HG03575 (cell line): ENCODE measurements at regions not wholly inside any gene's neighbourhood (a gene's known extent, or its start where the extent isn't known, plus 50 kb on each side); places are given as distances from the start of the nearest gene placed in this dataset.

Source experiments
- ATAC-seq: cut with Tn5 transposase; IDR thresholded peaks from one replicate; pipeline ENCODE4 v1.9.1; 2021; ENCODE audit not compliant: unreplicated experiment, insufficient number of reproducible peaks, low FRiP score; ENCODE audit errors: extremely low read depth

DNA sequence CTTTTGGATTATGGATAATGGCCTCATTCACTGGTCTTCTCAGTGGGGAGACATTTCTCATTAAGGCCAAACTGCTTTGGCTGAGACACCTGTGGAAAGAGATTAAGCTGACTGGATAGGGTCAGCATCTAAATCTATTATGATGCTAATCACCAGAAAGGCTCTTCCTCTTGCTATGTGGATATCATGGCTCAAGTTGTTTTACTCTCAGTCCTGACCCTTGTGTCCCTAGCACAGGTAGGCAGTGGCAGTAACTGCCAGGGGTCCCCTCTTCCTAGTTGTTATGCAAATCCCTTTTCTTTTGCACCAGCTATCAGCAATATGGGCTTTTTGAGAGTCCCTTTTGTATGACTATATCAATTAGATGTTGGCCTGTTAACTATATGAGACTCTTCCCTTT is 335.7 kb upstream of the PLET1 start:
- no peak for ATAC-seq

DNA sequence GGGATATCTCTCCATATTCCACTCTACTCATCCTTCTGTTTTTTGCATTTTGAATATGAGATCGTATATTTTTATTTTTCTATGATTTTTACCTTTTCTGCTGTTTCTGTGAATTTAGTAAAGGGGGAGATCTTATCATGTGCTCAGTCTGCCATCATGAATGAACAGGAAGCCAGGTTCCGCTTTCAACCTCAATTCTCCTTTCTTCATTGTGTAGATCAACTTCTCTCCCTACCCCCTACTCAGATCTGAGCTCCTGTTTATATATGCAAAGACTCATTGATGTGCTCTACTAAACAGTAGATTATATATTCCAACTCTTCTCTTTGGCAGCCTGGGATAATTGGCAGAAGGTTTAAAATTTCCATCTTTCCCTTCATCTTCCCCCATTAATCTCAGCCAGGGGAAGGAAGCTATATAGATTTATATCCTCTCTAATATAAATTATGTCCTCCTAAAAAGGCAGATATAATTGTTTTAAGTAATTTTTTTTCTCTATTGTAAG is 336.7 kb upstream of the PLET1 start:
- ATAC-seq = no peak

DNA sequence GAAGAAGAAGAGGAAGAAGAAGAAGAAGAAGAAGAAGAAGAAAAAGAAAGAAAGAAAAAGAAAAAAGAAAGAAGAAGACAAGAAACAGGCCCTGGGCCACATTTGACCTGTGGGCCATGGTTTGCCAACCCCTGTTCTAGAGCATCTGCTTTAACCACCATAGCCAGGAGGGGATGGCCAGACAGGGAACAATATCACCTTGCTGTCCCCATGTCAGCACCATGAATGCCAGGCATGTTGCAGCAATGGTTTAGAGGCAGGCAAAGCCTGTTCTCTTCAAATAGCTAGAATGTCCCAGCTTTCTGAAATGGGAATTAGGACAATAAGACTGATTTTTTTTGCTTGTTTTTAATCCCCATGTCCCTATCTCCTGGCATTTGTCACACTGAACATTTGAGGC is 338.6 kb upstream of the PLET1 start:
- ATAC-seq = no peak

DNA sequence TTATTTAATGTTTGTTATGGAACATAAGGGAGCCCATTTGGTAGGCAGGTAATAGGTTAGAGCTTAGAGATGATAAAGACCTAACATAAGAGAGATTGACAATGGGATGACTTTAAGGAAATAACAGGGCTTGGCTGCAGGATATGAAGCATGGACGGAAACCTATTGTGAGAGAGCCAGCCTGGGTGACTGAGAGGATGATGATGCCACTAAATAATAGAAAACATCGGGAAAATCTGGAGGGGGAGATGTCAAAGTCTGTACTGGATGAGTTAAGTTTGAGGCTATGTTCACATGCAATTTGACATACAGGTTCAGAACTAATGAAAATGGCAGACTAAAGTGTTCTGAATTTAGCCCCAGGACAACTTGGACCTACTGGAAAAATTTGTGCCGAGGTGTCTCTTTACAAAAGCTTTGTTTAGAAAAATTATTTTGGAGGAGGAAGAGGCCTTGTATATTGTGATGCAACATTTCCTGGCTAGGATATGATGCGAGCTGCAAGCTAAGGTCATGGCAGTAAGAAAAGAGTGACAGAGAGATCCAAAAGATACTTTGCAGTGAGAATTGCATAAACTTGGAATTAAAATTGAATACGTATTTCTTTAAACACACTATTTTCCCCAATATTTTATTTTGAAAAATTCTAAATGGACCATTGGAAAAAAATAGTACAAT is 339.3 kb upstream of the PLET1 start:
- ATAC-seq = no peak

DNA sequence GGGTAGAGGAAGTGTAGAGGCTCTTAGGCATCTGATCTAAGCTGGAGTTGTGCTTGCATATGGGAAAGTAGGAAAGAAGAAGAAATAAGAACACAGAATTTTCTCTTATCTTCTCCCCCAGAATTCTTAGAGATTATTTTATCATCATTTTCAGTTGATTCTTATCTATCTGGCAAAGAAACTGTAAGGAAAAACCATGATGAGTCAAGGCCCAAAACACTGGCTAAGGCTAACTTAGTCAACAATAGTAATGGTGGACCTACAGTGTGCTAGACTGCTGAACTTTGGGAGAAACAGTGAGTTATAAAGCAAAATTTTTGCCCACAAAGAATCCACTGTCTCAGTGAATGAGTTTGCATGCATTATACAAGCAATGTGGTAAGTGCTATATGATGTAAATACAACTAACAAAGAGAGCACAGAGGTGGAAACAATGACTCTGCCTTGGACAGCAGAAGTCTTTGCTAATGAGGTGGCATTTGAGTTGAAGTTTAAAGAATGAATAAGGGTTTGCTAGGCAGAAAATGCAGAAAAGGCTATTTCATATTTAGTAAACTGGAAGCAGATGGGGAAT is 344.5 kb upstream of the PLET1 start:
- ATAC-seq = no peak

DNA sequence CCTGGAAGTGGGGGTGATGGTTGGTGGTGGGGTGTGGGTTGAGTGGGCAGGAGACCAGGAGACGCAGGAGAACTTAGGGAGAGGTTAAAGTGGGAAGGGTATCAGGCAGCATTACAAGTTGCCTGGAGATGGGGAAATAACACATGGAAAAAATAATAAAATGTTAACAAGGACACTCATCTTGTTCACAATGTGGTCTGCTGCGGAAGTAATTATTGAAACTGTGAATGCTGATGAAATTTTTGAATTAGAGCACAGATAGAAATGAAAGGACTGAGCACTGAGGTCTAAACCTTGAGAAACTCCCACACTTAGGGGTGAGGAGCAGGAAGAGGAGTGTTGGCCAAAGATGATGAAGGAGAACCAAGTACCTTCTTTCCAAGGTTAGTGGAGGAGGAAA is 346.0 kb upstream of the PLET1 start:
- ATAC-seq = no peak

DNA sequence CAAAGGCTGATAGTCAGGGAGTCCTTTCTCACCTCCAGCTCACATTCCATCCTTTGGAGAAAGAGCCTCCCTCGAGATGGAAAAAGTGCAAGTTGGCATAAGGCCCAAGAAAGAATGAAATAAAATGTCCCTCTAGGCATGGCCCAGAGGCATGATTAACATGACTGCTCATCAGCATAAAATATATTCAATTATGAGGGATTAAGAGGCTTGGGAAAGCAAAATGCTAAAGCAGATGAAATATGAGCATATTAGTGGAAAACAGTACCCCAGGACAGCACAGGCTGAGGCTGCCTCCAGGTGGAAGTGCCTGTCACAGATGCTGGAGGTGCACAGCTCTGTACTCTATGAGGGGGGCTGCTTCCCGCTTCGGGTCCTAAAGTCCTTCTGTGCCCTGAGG is 347.8 kb upstream of the PLET1 start:
- ATAC-seq = no peak

DNA sequence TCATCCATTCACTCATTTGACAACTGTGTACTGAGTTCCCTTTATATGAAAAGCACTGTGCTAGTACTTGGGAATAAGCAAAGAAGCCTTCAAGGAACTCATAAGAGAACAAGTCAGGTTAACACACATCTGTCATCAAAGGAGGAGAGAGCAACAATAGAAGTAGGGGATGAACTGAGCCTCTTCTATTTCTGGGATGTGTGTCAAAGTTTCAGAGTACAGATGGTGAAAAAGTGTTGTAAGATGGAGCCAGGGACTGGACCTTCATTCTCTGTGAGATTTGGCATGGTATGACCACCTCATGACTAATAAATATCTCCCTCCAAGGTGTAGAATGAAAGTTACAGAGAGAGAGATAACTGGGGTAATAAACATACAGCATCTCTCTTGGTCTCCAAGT is 349.8 kb upstream of the PLET1 start:
- ATAC-seq = no peak

DNA sequence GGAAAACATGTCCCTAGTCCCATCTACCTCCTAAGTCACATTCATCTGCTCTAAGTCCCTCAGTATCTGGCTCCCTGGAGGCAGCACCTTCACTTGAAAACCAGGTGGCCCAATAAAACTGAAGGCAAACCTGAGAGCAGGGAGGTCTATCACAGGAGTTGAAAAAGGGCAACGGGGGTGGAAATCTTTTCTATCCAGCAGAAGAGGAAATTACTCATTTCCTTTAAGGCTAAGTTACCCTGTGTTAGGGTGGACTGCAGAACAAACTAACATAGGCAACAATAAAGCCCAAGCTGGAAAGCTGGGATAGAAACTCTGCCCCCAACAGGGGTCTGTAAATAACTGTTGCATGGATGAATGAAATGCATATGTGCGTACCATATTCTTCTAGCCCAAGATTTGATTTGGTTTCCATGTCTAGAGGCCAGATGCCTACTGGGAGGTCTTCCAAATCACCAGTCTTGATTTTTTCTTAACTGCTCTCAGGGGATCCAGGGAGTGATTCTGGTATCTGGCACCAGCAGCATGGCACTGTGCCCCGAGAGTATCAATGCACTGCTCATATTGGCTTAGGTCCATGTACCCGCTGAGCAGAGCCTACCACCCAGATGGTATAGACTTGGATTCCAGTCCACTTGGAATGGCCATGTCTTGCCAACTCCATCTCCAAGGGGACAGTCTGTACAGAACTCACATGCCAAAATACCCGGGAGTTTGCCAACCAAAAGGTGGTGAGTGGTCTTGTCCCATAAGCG is 350.0 kb upstream of the NCAM1 start:
- no peak for ATAC-seq

DNA sequence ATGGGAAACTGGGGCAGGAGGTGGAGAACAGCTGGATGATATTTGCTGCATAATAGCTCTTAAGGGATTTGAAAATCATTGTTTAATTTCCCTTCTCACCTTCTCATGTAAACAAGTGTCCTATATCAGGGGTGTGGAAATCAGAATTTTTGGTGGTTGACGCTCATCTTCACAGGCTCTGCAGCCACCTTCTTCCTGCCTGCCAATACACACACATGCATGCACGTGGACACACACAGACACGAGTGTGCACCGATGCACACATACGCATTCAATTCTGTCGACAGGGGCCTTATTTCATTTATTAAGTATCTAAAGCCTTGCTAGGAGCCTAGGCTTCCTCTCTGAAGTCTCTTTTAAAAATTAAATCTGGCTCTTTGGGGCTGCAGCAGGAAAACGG is 349.4 kb upstream of the NCAM1 start:
- ATAC-seq = no peak

DNA sequence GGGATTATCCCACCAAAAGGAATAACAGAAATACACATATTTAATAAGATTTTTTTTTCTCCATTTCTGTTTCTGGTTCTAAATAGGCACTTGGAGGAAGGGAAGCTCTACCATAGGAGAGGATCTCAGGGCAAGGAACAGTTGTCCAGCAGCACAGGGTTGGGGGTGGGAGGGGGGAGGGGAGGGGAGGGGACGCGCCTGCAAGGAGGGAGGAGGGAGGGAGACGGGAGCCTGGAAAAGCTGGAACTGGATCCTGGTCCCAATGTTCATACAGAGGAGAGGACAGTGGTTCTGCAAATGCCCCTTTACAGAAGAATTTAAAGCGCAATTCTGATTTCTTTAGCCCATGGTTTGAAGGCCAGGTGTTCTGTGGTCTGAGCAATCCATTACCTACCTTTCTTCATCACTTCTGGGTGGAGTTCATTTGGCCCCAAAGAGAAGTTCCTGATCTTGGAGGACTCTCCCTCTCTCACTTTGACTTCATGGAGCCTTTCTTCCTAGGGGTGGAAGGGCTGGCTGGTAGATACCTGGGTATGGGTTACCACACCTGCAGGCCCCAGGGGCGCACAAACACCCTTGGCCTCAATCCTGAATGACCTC is 348.9 kb upstream of the NCAM1 start:
- ATAC-seq = no peak

DNA sequence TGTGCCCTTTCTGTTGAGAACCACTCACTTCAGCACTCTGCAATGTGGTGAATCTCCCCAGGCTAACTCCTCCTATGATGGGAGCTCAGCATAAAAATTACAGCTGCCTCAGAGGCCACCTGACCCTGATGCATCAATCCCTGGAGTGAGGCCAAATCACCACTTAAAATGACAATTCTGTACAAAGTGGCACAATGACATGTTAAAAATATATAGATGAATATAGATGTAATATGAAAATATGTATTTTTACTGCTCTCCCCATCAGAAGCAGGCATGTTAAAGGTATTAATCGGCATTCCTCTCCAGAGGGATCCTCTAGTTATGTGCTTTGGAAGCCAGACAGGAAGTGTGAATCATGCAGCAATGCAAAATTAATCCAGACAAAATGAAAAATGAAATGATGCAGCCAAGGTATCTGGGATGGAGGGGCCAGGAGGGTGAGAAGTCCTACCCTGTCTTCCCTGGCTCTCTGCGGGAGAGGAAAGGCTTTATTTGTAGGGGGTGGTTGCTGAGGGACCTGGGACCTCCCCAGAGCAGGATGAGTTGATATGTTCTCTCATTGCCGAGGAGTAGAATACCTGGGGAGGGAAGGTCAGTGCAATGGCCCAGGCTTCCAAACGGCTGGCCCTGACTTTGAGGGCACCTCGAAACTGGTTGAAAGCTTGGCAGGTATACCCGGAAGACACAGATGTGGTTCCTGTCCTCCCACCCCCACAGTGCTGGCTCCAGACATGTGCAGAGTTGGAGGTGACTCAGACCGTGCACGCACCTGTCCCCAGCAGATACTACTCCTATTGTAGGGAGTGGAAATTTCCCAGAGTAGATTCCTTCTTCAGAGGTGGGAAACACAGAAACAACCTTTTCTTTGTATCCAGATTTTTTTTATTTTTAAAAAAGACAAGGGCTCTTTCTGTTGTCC is 347.9 kb upstream of the NCAM1 start:
- ATAC-seq = no peak

DNA sequence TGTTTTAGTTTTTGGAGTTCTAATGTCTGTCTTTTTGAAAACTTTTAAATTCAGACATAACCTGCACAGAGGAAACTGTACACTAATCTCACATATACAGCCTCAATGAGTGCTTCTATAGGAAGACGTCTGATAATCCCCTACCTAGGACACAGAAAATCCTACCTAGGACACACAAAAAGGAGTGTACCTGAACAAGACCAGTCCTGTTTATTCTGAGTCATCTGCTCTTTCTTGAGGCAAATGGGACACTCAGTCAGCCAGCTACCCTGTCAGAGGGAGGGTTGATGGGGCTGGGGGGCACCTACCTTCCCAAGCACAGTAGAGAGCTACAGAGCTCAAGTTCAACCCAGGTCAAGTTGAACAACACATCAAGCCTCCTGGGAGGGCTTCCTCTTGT is 346.6 kb upstream of the NCAM1 start:
- no peak for ATAC-seq

DNA sequence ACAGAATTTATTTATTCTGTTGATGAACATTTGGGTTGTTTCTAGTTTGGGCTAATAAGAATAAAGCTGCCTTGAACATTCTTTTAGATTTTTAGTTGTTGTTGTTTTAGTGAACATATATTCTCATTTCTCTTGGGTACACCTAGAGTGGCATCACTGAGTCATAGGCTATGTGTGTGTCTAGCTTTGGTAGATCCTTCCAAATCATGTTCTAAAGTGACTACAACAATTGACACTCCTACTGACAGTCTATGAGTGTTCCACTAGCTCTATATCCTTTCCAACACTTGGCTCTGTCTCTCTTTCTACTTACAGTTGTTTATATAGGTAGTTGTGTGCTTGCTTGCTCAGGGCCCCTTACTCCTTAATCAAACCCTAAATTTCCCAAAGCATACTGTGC is 346.0 kb upstream of the NCAM1 start:
- no peak for ATAC-seq

DNA sequence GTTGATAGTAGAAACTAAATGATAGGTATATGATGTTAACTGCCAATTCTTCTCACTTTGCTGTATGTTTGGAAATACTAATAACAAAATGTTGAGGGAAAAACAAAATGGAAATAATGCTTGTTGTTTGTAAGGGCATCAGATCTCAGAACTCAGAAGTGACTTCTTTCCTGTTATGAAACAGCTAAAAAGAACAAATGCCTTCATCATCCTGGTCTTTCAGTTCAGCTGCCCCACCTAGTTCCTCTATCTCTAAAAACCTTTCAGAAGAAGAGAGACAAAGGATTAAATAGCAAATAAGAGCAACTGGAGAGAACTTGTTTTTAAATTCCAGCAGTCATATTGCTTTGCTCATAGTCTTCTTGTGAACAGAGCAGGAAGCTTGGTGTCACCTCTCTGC is 345.3 kb upstream of the NCAM1 start:
- ATAC-seq = no peak

DNA sequence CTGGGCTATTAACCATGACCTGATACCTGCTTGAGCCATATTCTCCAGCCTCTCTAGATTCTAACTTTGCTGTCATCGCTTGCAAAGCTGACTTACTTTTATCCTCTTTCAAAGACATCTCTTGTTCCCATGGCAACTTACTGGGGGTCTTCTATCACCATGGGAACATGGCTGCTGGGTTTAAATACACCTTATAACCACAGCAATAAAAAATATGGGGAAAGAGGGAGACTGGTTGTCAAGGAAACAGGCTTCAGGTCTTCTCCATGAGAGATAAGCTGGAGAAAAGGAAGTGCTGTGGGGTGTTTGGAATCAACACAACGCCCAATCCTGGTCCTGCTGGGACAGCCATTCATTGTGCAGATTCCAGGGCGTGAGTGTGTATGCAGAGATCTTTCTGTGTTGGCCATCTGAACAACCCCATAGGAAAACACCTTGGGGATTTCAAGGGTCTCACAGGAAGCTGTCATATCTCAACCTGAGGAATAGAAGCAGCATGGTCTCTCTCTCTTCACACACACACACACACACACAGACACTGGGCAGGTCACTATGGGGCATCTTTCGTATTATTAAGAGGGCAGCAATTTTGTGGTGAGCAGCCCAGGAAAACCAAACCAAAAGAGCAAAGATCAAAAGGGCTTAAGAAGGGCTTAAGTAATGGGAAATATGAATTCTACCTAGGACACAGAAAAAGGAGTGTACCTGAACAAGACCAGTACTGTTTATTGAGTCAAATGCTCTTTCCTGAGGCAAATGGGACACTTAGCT is 344.7 kb upstream of the NCAM1 start:
- no peak for ATAC-seq

DNA sequence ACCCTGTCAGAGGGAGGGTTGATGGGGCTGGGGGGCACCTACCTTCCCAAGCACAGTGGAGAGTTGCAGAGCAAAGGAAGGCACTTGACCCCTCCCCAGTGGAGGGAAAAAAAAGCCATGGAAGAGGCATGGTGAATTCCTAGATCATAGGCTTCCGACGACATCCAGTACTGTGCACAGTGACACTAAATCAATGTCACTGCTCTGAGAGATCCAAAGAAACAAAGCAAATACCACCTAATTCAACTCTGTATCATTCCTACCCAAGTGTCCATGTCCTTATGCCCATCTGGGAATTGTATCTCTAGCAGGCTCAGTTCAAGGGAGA is 344.2 kb upstream of the NCAM1 start:
- no peak for ATAC-seq

DNA sequence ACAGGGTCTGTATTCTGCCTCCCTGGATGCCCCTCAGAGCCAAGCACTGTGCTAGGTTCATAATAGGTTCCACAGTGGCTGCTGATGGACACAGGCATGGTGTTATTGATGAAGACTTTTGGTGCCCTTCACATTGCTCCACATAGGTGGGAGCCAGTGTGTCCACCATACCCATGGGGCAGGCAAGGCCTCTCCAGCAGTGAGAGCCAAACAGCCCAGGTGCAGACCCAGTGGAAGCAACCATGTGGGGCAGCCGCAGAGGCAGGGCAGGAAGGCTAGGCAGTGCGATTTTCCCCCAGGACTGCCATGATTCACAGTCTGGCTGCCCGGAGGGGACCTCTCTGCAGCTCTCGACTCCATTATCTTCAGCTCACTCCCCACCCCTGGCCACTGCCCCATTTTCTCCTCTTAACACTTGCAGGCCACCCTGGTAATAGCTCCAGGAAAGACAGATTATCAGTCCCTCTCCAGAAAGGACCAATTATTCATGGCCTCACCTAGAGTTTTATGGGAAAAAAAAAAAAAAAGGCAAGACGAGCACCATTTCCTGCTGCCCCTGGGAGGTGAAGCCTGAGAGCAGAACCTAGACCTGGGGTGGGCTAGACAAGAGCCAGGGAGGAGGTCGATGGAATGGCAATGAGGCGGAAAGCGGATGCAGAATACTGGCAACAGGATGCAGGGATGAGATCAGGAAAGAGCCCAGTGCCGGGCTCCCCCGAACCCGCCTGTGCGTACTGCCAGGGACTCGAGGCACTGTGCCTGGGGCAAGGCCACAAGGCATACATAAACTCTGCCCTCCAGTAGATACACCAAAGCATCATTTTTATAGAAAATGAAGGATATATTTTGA is 343.0 kb upstream of the NCAM1 start:
- no peak for ATAC-seq
